Ishikawa (cell line): ENCODE measurements at regions not wholly inside any gene's neighbourhood (a gene's known extent, or its start where the extent isn't known, plus 50 kb on each side); places are given as distances from the start of the nearest gene placed in this dataset.

ENCODE experiments used
- CEBPB ChIP-seq: IDR thresholded peaks from 2 replicates; pipeline ENCODE4 v1.6.1; 2012
- CREB1 ChIP-seq: IDR thresholded peaks from 2 replicates; pipeline ENCODE4 v1.6.1; 2012; ENCODE audit warnings: low read depth
- EGR1 ChIP-seq: IDR thresholded peaks from 2 replicates; pipeline ENCODE4 v1.6.1; 2012
- EP300 ChIP-seq: IDR thresholded peaks from 2 replicates; pipeline ENCODE4 v1.6.1; 2012; ENCODE audit warnings: borderline replicate concordance
- FOXM1 ChIP-seq: IDR thresholded peaks from 2 replicates; pipeline ENCODE4 v1.6.1; 2012; ENCODE audit warnings: low read depth, borderline replicate concordance
- NFIC ChIP-seq: IDR thresholded peaks from 2 replicates; pipeline ENCODE4 v1.6.1; 2012
- RAD21 ChIP-seq: IDR thresholded peaks from 2 replicates; pipeline ENCODE4 v1.6.1; 2012; ENCODE audit warnings: low read depth
- TAF1 ChIP-seq: IDR thresholded peaks from 2 replicates; pipeline ENCODE4 v1.6.1; 2012; ENCODE audit warnings: low read depth, mild to moderate bottlenecking
- TCF12 ChIP-seq: IDR thresholded peaks from 2 replicates; pipeline ENCODE4 v1.6.1; 2012; ENCODE audit warnings: low read depth
- TEAD4 ChIP-seq: IDR thresholded peaks from 2 replicates; pipeline ENCODE4 v1.6.1; 2012
- YY1 ChIP-seq: IDR thresholded peaks from 2 replicates; pipeline ENCODE4 v1.6.1; 2012; ENCODE audit warnings: low read depth
- ZBTB7A ChIP-seq: IDR thresholded peaks from 2 replicates; pipeline ENCODE4 v1.6.1; 2012; ENCODE audit warnings: low read depth
- TF ChIP-seq, protein P1 (sequence below): IDR thresholded peaks from 2 replicates; pipeline ENCODE4 v1.6.1; 2012; ENCODE audit warnings: low read depth, mild to moderate bottlenecking
- TF ChIP-seq, protein P2 (sequence below): IDR thresholded peaks from 2 replicates; pipeline ENCODE4 v1.6.1; 2012
- TF ChIP-seq, protein P3 (sequence below): IDR thresholded peaks from 2 replicates; pipeline ENCODE4 v1.6.1; 2012

DNA sequence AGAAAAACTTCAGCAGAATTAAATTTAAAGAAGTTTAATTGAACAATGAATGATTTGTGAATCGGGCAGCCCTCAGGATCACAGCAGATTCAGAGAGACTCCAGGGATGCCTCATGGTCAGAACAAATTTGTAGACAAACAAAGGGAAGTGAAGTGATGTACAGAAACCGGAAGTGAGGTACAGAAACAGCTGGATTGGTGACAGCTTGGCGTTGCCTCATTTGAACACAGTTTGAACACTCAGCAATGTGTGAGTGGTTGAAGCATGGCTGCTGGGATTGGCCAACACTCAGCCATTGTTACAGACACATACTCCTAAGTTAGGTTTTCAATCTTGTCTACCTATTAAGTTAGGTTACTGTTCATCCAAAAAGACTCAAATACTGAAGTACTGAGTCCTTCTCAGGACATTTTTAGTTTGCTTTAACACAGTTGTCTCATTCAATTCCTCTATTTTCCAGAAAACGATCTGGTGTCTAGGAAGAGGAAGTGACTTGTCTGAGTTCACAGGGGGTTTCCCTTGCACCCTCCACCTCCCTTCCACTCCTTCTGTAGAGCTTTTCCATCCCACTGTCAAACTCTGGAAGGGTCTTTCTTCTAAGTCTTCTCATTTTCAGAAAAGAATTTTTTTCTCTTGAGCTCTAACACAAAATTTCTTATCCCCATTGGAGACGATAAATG, 137.9 kb downstream of the SLC4A3 start:
- TF ChIP-seq, protein P1, sequence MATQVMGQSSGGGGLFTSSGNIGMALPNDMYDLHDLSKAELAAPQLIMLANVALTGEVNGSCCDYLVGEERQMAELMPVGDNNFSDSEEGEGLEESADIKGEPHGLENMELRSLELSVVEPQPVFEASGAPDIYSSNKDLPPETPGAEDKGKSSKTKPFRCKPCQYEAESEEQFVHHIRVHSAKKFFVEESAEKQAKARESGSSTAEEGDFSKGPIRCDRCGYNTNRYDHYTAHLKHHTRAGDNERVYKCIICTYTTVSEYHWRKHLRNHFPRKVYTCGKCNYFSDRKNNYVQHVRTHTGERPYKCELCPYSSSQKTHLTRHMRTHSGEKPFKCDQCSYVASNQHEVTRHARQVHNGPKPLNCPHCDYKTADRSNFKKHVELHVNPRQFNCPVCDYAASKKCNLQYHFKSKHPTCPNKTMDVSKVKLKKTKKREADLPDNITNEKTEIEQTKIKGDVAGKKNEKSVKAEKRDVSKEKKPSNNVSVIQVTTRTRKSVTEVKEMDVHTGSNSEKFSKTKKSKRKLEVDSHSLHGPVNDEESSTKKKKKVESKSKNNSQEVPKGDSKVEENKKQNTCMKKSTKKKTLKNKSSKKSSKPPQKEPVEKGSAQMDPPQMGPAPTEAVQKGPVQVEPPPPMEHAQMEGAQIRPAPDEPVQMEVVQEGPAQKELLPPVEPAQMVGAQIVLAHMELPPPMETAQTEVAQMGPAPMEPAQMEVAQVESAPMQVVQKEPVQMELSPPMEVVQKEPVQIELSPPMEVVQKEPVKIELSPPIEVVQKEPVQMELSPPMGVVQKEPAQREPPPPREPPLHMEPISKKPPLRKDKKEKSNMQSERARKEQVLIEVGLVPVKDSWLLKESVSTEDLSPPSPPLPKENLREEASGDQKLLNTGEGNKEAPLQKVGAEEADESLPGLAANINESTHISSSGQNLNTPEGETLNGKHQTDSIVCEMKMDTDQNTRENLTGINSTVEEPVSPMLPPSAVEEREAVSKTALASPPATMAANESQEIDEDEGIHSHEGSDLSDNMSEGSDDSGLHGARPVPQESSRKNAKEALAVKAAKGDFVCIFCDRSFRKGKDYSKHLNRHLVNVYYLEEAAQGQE: no peak
- no peak for TF ChIP-seq ZBTB7A
- no peak for TF ChIP-seq RAD21
- TF ChIP-seq NFIC: no peak
- TF ChIP-seq TCF12: no peak
- TF ChIP-seq, protein P2, sequence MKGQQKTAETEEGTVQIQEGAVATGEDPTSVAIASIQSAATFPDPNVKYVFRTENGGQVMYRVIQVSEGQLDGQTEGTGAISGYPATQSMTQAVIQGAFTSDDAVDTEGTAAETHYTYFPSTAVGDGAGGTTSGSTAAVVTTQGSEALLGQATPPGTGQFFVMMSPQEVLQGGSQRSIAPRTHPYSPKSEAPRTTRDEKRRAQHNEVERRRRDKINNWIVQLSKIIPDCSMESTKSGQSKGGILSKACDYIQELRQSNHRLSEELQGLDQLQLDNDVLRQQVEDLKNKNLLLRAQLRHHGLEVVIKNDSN: no peak
- TF ChIP-seq EGR1: no peak
- TF ChIP-seq, protein P3, sequence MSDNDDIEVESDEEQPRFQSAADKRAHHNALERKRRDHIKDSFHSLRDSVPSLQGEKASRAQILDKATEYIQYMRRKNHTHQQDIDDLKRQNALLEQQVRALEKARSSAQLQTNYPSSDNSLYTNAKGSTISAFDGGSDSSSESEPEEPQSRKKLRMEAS: no peak
- no peak for TF ChIP-seq YY1
- no peak for TF ChIP-seq CREB1
- no peak for TF ChIP-seq TEAD4
- TF ChIP-seq TAF1: no peak
- TF ChIP-seq EP300: no peak

DNA sequence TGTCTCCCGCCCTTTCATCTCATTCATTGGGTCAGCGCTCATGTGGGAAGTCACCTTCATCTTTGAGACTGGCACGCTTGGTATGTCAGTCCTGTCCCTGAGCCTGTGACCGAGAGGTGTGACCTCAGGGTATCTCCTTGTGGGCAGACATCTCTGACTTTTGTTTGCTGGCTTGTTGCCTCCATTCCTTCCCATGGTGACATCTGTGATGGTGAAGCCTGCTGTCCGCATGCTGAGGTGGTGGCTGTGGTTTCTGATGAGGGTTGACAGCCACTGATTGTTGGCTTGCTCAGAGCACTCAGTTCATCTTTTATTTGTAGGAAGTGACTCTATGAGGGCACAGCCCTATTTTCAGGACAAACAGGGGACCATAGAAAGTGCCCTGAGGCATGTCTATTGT, 139.2 kb downstream of the SLC4A3 start:
- TF ChIP-seq ZBTB7A (no peak), TAF1 (no peak), TEAD4 (no peak), TCF12 (no peak), EGR1 (no peak), NFIC (no peak), CEBPB (no peak), EP300 (no peak), CREB1 (no peak), YY1 (no peak), FOXM1 (no peak), RAD21 (no peak)
- TF ChIP-seq, protein P2: no peak
- TF ChIP-seq, protein P3: no peak
- TF ChIP-seq, protein P1: no peak

DNA sequence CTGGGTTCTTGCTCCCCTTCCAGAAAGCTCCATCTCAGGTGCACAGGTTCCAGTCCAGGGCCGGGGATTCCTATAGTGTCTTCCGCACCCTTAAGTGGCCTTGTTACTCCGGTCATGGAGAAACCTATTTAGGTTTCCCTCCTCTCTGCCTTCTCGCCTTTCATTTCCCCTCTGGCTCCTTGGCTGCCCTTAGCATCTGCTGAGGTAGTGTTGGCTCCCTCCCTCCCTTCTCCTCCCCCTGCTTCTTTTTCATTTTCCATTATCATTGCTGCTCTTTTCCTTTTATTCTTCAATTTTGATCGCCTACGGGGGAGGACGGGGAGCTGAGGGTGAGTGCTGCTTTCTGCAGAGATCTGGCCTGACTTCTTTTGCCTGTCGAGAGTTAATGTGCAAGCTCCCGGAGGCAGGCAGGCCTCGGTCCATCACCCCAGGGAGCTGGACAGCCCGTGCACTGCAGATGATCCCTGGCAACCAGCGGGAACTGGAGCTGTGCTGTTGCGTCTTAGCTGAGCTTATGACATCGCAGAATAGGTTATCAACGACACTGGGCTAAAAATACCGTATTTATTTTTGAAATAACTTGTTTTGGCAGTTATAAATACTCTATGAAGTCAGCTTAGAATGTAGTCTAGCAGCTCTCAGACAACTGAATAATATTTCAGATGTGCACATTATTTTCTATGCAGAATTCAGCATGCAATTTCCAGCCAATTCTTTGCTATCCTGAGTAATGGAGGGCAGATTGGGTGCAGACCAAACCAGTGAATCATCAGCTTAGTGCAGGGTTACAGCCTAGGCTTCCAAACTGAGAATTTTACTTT, 141.9 kb downstream of the SLC4A3 start:
- no peak for TF ChIP-seq YY1
- no peak for TF ChIP-seq TCF12
- TF ChIP-seq CEBPB: no peak
- no peak for TF ChIP-seq CREB1
- TF ChIP-seq, protein P2: no peak
- TF ChIP-seq FOXM1: no peak
- no peak for TF ChIP-seq TAF1
- TF ChIP-seq, protein P3: no peak
- TF ChIP-seq ZBTB7A: no peak
- no peak for TF ChIP-seq EP300
- no peak for TF ChIP-seq RAD21
- TF ChIP-seq EGR1: no peak
- no peak for TF ChIP-seq TEAD4

DNA sequence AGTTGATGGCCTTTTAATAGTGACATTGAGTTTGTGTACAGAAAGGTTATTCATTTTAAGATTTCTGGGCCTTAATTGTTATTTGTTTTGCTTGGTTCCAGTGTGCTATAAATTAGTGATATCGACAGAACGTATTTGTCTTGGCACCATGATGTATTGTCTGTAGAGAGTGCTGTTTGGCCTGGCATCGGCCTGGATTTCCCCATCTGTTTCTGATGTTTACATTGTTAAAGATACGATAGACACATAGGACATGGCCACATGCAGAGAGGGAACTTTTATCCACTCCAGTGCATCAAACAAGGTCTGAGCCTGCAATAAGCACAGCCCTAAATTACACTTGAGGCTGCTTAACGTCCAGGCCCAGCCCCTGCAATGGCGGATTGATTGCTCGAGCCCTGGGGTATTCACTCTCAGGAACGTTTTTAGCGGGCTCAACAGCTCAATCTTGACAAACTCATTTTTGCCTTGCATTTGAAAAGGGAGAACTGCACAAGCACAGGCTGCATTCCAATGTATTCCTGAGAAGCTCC, 144.7 kb downstream of the SLC4A3 start:
- TF ChIP-seq TEAD4 (no peak), ZBTB7A (no peak), EGR1 (no peak)
- TF ChIP-seq, protein P1: no peak
